Astrocyte (in vitro differentiated cells and primary cell): ENCODE measurements at regions not wholly inside any gene's neighbourhood (a gene's known extent, or its start where the extent isn't known, plus 50 kb on each side); places are given as distances from the start of the nearest gene placed in this dataset.

Experiments
- DNase-seq: peaks from one replicate; pipeline ENCODE4 v3.0.0-alpha.2; 2010; ENCODE audit warnings: low read depth
- FAIRE-seq: peaks from 2 replicates; lab custom pipeline; 2011; peaks lifted over from hg19 to GRCh38; lab: Jason Lieb, UNC
- H2AFZ ChIP-seq: 2 replicates; pipeline ENCODE4 v1.6.0; 2012; ENCODE audit warnings: low read depth, low read length, inconsistent platforms
- H3K27ac ChIP-seq: 2 replicates; pipeline ENCODE4 v1.5.1; 2011; ENCODE audit warnings: low read depth, low read length, inconsistent platforms
- H3K27me3 ChIP-seq: 2 replicates; pipeline ENCODE4 v1.6.0; 2011; ENCODE audit warnings: low read length, inconsistent platforms; ENCODE audit not compliant: insufficient read depth
- H3K36me3 ChIP-seq: 2 replicates; pipeline ENCODE4 v1.5.1; 2011; ENCODE audit warnings: low read length, inconsistent platforms; ENCODE audit not compliant: insufficient read depth
- H3K4me1 ChIP-seq: 2 replicates; pipeline ENCODE4 v1.5.1; 2011; ENCODE audit warnings: low read length, inconsistent platforms; ENCODE audit not compliant: insufficient read depth
- H3K4me2 ChIP-seq: 2 replicates; pipeline ENCODE4 v1.6.0; 2012; ENCODE audit warnings: low read length, inconsistent platforms
- H3K4me3 ChIP-seq: 2 replicates; pipeline ENCODE4 v1.5.1; 2011; ENCODE audit warnings: low read depth, mild to moderate bottlenecking, low read length, inconsistent platforms; ENCODE audit not compliant: insufficient read depth
- H3K79me2 ChIP-seq: 2 replicates; pipeline ENCODE4 v1.6.0; 2012; ENCODE audit warnings: mild to moderate bottlenecking, low read length, inconsistent platforms; ENCODE audit not compliant: insufficient read depth
- H3K9ac ChIP-seq: 2 replicates; pipeline ENCODE4 v1.6.0; 2012; ENCODE audit warnings: mild to moderate bottlenecking, low read length, inconsistent platforms
- H3K9me3 ChIP-seq: 2 replicates; pipeline ENCODE4 v1.5.1; 2012; ENCODE audit warnings: low read depth, mild to moderate bottlenecking, low read length, inconsistent platforms; ENCODE audit not compliant: insufficient read depth
- H4K20me1 ChIP-seq: 2 replicates; pipeline ENCODE4 v1.6.0; 2012; ENCODE audit warnings: low read length, inconsistent platforms; ENCODE audit not compliant: insufficient read depth
- H3K27ac Mint-ChIP-seq: one replicate; pipeline ENCODE4 v1.8.0; 2021; ENCODE audit warnings: mild to moderate bottlenecking, mixed read lengths; ENCODE audit not compliant: unreplicated experiment
- H3K27me3 Mint-ChIP-seq: one replicate; pipeline ENCODE4 v1.8.0; 2021; ENCODE audit warnings: low read depth, mixed read lengths; ENCODE audit not compliant: unreplicated experiment
- H3K36me3 Mint-ChIP-seq: one replicate; pipeline ENCODE4 v1.8.0; 2021; ENCODE audit warnings: low read depth, mixed read lengths; ENCODE audit not compliant: unreplicated experiment
- H3K4me1 Mint-ChIP-seq: one replicate; pipeline ENCODE4 v1.8.0; 2021; ENCODE audit warnings: low read depth, mixed read lengths; ENCODE audit not compliant: unreplicated experiment
- H3K4me3 Mint-ChIP-seq: one replicate; pipeline ENCODE4 v1.8.0; 2021; ENCODE audit warnings: mild to moderate bottlenecking, moderate library complexity, mixed read lengths; ENCODE audit not compliant: unreplicated experiment
- H3K9me3 Mint-ChIP-seq: one replicate; pipeline ENCODE4 v1.8.0; 2021; ENCODE audit warnings: mild to moderate bottlenecking, mixed read lengths; ENCODE audit not compliant: unreplicated experiment
- CTCF ChIP-seq: IDR thresholded peaks from 2 replicates; pipeline ENCODE4 v1.5.1; 2011; ENCODE audit warnings: low read depth, mild to moderate bottlenecking, inconsistent platforms, low read length, moderate library complexity; ENCODE audit not compliant: insufficient read depth
- EZH2 ChIP-seq: IDR thresholded peaks from 2 replicates; pipeline ENCODE4 v1.6.1; 2012; ENCODE audit warnings: mild to moderate bottlenecking, low read length, inconsistent platforms; ENCODE audit not compliant: insufficient read depth

GRCh38 chr3:132265028-132265427 is 52.2 kb upstream of the ACP3 start:
- H4K20me1 ChIP-seq = no peaks in the 10 kb centered on the region
- no peaks in the 10 kb centered on the region for H3K9me3 ChIP-seq
- no peak overlapping the region for H3K4me3 ChIP-seq
- no peak overlapping the region for H3K9ac ChIP-seq
- no peak overlapping the region for H3K27ac ChIP-seq
- H3K27me3 ChIP-seq = no peaks in the 10 kb centered on the region
- no peaks in the 10 kb centered on the region for H3K79me2 ChIP-seq
- DNase-seq (no peak), FAIRE-seq (no peak)
- peaks cover 7% of the 10 kb centered on the region for H3K9me3 Mint-ChIP-seq
- H3K4me1 ChIP-seq = no peaks in the 10 kb centered on the region
- no peaks in the 10 kb centered on the region for H3K27me3 Mint-ChIP-seq
- peaks cover 3% of the 10 kb centered on the region for H3K4me1 Mint-ChIP-seq
- TF ChIP-seq EZH2 (no peak), CTCF (no peak)
- H2AFZ ChIP-seq = no peak overlapping the region
- H3K36me3 Mint-ChIP-seq = no peaks in the 10 kb centered on the region
- H3K4me2 ChIP-seq = no peak overlapping the region
- H3K27ac Mint-ChIP-seq = no peak overlapping the region
- H3K36me3 ChIP-seq = no peaks in the 10 kb centered on the region
- H3K4me3 Mint-ChIP-seq = no peak overlapping the region

DNA sequence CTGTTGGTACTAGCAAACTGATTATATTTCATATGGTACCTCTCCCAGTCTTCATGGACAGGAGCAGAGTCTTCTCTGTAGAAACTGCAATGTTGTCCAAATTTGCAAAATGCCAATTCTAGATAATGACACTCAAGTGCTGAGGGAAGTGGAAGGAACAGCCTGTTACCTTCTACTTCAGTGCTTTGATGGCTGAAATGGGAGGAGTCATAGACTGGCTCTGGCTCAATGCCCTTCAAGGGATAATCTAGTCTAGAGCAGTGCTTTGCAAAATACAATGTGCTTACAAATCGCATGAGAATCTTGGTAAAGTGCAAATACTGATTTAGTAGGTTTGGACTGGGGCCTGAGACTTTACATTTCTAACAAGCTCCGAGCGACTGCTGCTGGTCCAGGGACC is 51.7 kb upstream of the ACP3 start:
- Histone ChIP-seq H3K4me2 (no peak overlapping the region), H3K36me3 (no peaks in the 10 kb centered on the region), H3K4me1 (no peaks in the 10 kb centered on the region), H2AFZ (no peak overlapping the region), H3K27me3 (no peaks in the 10 kb centered on the region), H3K9ac (no peak overlapping the region), H3K9me3 (no peaks in the 10 kb centered on the region), H3K4me3 (no peak overlapping the region), H4K20me1 (no peaks in the 10 kb centered on the region), H3K79me2 (no peaks in the 10 kb centered on the region), H3K27ac (no peak overlapping the region)
- FAIRE-seq = no peak
- TF ChIP-seq EZH2 (no peak), CTCF (no peak)
- Mint-ChIP-seq H3K27me3 (no peaks in the 10 kb centered on the region), H3K4me1 (peaks cover 1% of the 10 kb centered on the region), H3K36me3 (no peaks in the 10 kb centered on the region), H3K27ac (no peak overlapping the region), H3K4me3 (no peak overlapping the region), H3K9me3 (peaks cover 7% of the 10 kb centered on the region)
- DNase-seq = no peak

GRCh38 chr3:132267391-132267993 is 49.7 kb upstream of the ACP3 start:
- no peaks in the 10 kb centered on the region for H3K9me3 ChIP-seq
- no peaks in the 10 kb centered on the region for H3K79me2 ChIP-seq
- no peak overlapping the region for H2AFZ ChIP-seq
- no peak overlapping the region for H3K4me3 ChIP-seq
- TF ChIP-seq EZH2 (no peak), CTCF (no peak)
- H3K36me3 ChIP-seq = no peaks in the 10 kb centered on the region
- no peaks in the 10 kb centered on the region for H4K20me1 ChIP-seq
- H3K9ac ChIP-seq = no peak overlapping the region
- Mint-ChIP-seq H3K36me3 (no peaks in the 10 kb centered on the region), H3K27ac (no peak overlapping the region), H3K4me1 (no peaks in the 10 kb centered on the region), H3K27me3 (no peaks in the 10 kb centered on the region), H3K4me3 (no peak overlapping the region), H3K9me3 (peaks cover 7% of the 10 kb centered on the region)
- H3K4me2 ChIP-seq = no peak overlapping the region
- FAIRE-seq (no peak), DNase-seq (no peak)
- H3K27ac ChIP-seq = no peak overlapping the region
- no peaks in the 10 kb centered on the region for H3K4me1 ChIP-seq
- H3K27me3 ChIP-seq = no peaks in the 10 kb centered on the region
